ENCODE measurements at regions not wholly inside any gene's neighbourhood (a gene's known extent, or its start where the extent isn't known, plus 50 kb on each side); places are given as distances from the start of the nearest gene placed in this dataset.

DNA sequence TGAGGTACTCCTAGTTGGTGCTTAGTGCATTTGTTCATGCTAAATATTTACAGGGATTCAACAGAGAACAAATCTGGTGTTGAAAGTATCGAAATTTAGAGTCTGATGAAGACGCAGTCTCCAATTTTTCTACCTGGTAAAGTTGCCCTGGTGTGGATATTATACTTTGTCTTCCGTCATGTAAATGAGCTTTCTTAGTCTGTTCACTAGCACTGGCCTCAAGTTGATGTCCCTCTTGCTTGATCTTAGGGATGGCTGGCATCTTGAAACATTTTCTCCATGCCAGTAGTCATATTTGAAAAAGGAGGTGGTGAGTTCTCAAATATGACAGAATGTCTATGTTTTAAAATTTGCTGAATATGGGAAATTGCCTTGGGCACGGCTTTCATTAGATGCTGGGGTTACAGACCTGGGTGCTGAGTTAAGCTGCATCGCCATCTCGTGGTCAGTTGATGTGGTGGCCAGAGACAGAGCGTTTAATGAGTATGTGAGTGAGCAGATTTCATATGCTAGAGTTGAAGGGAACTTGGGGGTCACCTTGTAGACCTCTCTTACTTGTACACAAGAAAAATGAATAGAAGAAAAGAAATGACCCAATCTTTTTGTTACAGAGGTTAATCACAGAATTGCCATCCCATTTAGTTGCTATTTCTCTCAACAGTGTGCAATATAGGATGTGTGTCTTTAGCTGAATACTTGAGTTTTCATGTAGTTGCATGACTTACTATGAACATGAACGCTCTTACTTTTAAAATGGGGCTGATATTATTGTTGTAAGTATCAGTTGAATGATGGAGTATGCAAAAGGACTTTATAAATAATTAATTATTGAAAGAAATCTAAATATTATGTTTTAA lies 172.8 kb upstream of the DCN start:
- TF ChIP-seq, protein P1, sequence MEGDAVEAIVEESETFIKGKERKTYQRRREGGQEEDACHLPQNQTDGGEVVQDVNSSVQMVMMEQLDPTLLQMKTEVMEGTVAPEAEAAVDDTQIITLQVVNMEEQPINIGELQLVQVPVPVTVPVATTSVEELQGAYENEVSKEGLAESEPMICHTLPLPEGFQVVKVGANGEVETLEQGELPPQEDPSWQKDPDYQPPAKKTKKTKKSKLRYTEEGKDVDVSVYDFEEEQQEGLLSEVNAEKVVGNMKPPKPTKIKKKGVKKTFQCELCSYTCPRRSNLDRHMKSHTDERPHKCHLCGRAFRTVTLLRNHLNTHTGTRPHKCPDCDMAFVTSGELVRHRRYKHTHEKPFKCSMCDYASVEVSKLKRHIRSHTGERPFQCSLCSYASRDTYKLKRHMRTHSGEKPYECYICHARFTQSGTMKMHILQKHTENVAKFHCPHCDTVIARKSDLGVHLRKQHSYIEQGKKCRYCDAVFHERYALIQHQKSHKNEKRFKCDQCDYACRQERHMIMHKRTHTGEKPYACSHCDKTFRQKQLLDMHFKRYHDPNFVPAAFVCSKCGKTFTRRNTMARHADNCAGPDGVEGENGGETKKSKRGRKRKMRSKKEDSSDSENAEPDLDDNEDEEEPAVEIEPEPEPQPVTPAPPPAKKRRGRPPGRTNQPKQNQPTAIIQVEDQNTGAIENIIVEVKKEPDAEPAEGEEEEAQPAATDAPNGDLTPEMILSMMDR (IDR thresholded peaks at IDR 0.05; ENCODE audit: insufficient read depth, low read length), result peak; percentile 50
- TF ChIP-seq, protein P2, sequence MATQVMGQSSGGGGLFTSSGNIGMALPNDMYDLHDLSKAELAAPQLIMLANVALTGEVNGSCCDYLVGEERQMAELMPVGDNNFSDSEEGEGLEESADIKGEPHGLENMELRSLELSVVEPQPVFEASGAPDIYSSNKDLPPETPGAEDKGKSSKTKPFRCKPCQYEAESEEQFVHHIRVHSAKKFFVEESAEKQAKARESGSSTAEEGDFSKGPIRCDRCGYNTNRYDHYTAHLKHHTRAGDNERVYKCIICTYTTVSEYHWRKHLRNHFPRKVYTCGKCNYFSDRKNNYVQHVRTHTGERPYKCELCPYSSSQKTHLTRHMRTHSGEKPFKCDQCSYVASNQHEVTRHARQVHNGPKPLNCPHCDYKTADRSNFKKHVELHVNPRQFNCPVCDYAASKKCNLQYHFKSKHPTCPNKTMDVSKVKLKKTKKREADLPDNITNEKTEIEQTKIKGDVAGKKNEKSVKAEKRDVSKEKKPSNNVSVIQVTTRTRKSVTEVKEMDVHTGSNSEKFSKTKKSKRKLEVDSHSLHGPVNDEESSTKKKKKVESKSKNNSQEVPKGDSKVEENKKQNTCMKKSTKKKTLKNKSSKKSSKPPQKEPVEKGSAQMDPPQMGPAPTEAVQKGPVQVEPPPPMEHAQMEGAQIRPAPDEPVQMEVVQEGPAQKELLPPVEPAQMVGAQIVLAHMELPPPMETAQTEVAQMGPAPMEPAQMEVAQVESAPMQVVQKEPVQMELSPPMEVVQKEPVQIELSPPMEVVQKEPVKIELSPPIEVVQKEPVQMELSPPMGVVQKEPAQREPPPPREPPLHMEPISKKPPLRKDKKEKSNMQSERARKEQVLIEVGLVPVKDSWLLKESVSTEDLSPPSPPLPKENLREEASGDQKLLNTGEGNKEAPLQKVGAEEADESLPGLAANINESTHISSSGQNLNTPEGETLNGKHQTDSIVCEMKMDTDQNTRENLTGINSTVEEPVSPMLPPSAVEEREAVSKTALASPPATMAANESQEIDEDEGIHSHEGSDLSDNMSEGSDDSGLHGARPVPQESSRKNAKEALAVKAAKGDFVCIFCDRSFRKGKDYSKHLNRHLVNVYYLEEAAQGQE (IDR thresholded peaks at IDR 0.05; ENCODE audit: insufficient replicate concordance, low read depth), result no peak
- no peak for TF ChIP-seq POLR2AphosphoS5 (IDR thresholded peaks at IDR 0.05; ENCODE audit: low read depth)
- no peak for TF ChIP-seq SPI1 (IDR thresholded peaks at IDR 0.05; ENCODE audit: borderline replicate concordance, low read depth)
- TF ChIP-seq GABPA (IDR thresholded peaks at IDR 0.05; ENCODE audit: low read depth), result no peak
